HEK293 (cell line): ENCODE measurements at regions not wholly inside any gene's neighbourhood (a gene's known extent, or its start where the extent isn't known, plus 50 kb on each side); places are given as distances from the start of the nearest gene placed in this dataset.

Experiments used
- TF ChIP-seq, protein P1 (sequence below): fragments of 450-650 bp; formaldehyde crosslinking; conservative IDR thresholded peaks from 2 replicates; pipeline ENCODE4 v1.5.1; 2016; ENCODE audit warnings: low read depth, missing biosample characterization, missing genetic modification characterization
- TF ChIP-seq, protein P2 (sequence below): fragments of 450-650 bp; formaldehyde crosslinking; IDR thresholded peaks from 2 replicates; pipeline ENCODE4 v1.5.1; 2016; ENCODE audit warnings: missing biosample characterization, missing genetic modification characterization

DNA sequence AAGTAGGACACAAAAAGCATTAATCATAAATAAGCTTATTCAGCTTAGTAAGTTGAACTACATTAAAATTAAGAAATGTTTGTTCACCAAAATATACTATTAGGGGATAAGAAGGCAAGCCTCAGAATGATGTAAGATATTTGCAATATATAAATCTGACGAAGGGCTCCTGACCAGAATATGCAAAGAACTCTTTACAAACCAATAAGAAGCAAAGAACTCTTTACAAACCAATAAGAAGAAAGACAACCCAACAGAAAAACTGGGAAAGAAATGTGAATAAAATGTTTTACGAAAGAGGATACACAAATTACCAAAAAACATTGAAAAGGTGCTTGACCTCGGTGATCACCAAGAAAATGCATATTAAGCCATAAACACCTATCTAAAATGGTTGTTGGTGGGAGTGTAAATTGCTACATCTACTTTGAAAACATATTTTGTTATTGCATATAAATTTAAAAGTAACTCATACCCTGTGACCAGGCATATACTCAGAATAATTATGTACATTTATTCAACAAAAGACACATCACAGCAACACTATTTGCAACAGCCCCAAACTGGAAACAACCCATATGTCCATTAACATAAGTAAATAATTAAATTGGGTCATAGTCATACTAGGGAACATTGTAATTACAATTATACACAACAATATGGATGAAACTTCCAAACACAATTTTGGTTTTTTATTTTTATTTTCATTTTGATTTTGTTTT lies 83.3 kb upstream of the CTBP2 start:
- TF ChIP-seq, protein P1, sequence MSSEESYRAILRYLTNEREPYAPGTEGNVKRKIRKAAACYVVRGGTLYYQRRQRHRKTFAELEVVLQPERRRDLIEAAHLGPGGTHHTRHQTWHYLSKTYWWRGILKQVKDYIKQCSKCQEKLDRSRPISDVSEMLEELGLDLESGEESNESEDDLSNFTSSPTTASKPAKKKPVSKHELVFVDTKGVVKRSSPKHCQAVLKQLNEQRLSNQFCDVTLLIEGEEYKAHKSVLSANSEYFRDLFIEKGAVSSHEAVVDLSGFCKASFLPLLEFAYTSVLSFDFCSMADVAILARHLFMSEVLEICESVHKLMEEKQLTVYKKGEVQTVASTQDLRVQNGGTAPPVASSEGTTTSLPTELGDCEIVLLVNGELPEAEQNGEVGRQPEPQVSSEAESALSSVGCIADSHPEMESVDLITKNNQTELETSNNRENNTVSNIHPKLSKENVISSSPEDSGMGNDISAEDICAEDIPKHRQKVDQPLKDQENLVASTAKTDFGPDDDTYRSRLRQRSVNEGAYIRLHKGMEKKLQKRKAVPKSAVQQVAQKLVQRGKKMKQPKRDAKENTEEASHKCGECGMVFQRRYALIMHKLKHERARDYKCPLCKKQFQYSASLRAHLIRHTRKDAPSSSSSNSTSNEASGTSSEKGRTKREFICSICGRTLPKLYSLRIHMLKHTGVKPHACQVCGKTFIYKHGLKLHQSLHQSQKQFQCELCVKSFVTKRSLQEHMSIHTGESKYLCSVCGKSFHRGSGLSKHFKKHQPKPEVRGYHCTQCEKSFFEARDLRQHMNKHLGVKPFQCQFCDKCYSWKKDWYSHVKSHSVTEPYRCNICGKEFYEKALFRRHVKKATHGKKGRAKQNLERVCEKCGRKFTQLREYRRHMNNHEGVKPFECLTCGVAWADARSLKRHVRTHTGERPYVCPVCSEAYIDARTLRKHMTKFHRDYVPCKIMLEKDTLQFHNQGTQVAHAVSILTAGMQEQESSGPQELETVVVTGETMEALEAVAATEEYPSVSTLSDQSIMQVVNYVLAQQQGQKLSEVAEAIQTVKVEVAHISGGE (tag by site-specific recombination), result no peak
- TF ChIP-seq, protein P2, sequence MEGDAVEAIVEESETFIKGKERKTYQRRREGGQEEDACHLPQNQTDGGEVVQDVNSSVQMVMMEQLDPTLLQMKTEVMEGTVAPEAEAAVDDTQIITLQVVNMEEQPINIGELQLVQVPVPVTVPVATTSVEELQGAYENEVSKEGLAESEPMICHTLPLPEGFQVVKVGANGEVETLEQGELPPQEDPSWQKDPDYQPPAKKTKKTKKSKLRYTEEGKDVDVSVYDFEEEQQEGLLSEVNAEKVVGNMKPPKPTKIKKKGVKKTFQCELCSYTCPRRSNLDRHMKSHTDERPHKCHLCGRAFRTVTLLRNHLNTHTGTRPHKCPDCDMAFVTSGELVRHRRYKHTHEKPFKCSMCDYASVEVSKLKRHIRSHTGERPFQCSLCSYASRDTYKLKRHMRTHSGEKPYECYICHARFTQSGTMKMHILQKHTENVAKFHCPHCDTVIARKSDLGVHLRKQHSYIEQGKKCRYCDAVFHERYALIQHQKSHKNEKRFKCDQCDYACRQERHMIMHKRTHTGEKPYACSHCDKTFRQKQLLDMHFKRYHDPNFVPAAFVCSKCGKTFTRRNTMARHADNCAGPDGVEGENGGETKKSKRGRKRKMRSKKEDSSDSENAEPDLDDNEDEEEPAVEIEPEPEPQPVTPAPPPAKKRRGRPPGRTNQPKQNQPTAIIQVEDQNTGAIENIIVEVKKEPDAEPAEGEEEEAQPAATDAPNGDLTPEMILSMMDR, result no peak
